Naive thymus-derived CD4-positive, alpha-beta T cell (primary cell): ENCODE measurements at regions not wholly inside any gene's neighbourhood (a gene's known extent, or its start where the extent isn't known, plus 50 kb on each side); places are given as distances from the start of the nearest gene placed in this dataset.
"Not testable (repeated sequence)": the region's sequence is repeated elsewhere in the genome, so short reads cannot be mapped to it uniquely, and the experiment has no call there.

Experiments
- ATAC-seq: fragments of 150-1000 bp; cut with Tn5 transposase; 2 replicates; pipeline ENCODE4 v1.10.0; 2021; ENCODE audit warnings: mild to moderate bottlenecking, moderate library complexity
- CTCF ChIA-PET: fragments of 350-600 bp; sonication (Branson Sonifier 250); formaldehyde crosslinking; loops from one replicate; lab custom pipeline; 2021; ENCODE audit warnings: antibody characterized with exemption; lab: Charles Lee
- POLR2A ChIA-PET: fragments of 350-600 bp; sonication (Branson Sonifier 250); formaldehyde crosslinking; loops from one replicate; lab custom pipeline; 2021; ENCODE audit warnings: antibody characterized with exemption, inconsistent platforms; lab: Charles Lee
- DNase-seq, 9 donors: peaks; one replicate each; pipeline versions ENCODE4 v3.0.0 to v3.0.0-alpha.2; 2020 to 2022; ENCODE audit warnings: mixed read lengths in 1 of 9
- H3K27ac ChIP-seq: one replicate; pipeline ENCODE4 v1.7.0; 2013; ENCODE audit warnings: mild to moderate bottlenecking, low read depth, low read length, moderate library complexity
- H3K27me3 ChIP-seq, 2 donors: one replicate each; pipeline ENCODE4 v1.7.0; 2013; ENCODE audit warnings: low read length in 2 of 2, mild to moderate bottlenecking in 2 of 2, moderate library complexity in 2 of 2; ENCODE audit not compliant: control insufficient read depth in 2 of 2, insufficient read depth in 2 of 2
- H3K36me3 ChIP-seq, 3 experiments: 1 replicate in 2 of 3; 2 replicates in 1 of 3; pipeline ENCODE4 v1.7.0; 2013; ENCODE audit warnings: low read length in 3 of 3, mild to moderate bottlenecking in 3 of 3, moderate library complexity in 1 of 3; ENCODE audit not compliant: insufficient read depth in 3 of 3, control insufficient read depth in 2 of 3
- H3K4me1 ChIP-seq, 2 donors: one replicate each; pipeline ENCODE4 v1.7.0; 2013; ENCODE audit warnings: low read length in 2 of 2, mild to moderate bottlenecking in 2 of 2, moderate library complexity in 1 of 2; ENCODE audit not compliant: control insufficient read depth in 2 of 2, insufficient read depth in 2 of 2
- H3K4me3 ChIP-seq: 2 replicates; pipeline ENCODE4 v1.7.0; 2013; ENCODE audit warnings: mild to moderate bottlenecking, low read length
- H3K9me3 ChIP-seq, 3 experiments: 1 replicate in 2 of 3; 2 replicates in 1 of 3; pipeline ENCODE4 v1.7.0; 2013; ENCODE audit warnings: low read length in 3 of 3; ENCODE audit not compliant: control insufficient read depth in 2 of 3
- H3K27ac Mint-ChIP-seq, 9 donors: one replicate each; pipeline ENCODE4 v1.8.0; 2020 to 2022; ENCODE audit warnings: mixed read lengths in 9 of 9, mild to moderate bottlenecking in 8 of 9, moderate library complexity in 5 of 9, inconsistent platforms in 2 of 9
- H3K27me3 Mint-ChIP-seq, 5 donors: one replicate each; pipeline ENCODE4 v1.8.0; 2021 to 2022; ENCODE audit warnings: mixed read lengths in 5 of 5, mild to moderate bottlenecking in 1 of 5
- H3K36me3 Mint-ChIP-seq, 5 donors: one replicate each; pipeline ENCODE4 v1.8.0; 2020 to 2022; ENCODE audit warnings: mixed read lengths in 5 of 5, mild to moderate bottlenecking in 3 of 5, inconsistent platforms in 1 of 5
- H3K4me1 Mint-ChIP-seq, 7 donors: one replicate each; pipeline ENCODE4 v1.8.0; 2020 to 2022; ENCODE audit warnings: mixed read lengths in 7 of 7, mild to moderate bottlenecking in 3 of 7, inconsistent platforms in 1 of 7
- H3K4me3 Mint-ChIP-seq, 10 donors: one replicate each; pipeline ENCODE4 v1.8.0; 2020 to 2022; ENCODE audit warnings: mild to moderate bottlenecking in 10 of 10, mixed read lengths in 10 of 10, moderate library complexity in 6 of 10, inconsistent platforms in 2 of 10
- H3K9me3 Mint-ChIP-seq, 11 donors: one replicate each; pipeline ENCODE4 v1.8.0; 2020 to 2022; ENCODE audit warnings: mixed read lengths in 11 of 11, mild to moderate bottlenecking in 4 of 11, inconsistent platforms in 1 of 11, moderate library complexity in 1 of 11
- intact Hi-C, 2 donors: fragments of 100-400 bp; cut with micrococcal nuclease; formaldehyde crosslinking; loops; one replicate each; pipeline ENCODE4 v1.15.1; 2023

DNA sequence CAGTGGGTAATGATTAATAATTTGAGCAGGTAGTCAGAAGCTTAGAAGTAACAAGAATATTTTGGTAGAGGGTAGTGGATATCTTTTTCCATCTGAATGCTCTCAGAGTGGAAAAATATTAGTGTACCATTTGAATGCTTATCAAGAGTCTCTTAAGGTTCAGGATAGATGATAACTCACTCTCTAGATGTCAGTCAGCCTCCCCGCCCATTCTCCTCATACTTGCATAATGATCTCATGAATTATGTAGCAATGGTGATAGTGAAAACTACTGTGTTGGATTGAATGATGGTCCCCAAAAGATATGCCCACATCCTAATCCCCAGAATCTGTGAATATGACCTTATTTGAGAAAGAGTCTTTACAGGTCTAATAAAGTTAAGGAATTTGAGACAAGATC lies 132.7 kb upstream of the KLF12 start:
- Mint-ChIP-seq H3K27ac (peak overlapping the region in 1 of 9 donors; percentile 46), H3K9me3 (peaks cover 13 to 62% (median 24%) of the 10 kb centered on the region in 11 donors), H3K4me1 (peaks cover 0 to 15% (median 5%) of the 10 kb centered on the region in 7 donors), H3K36me3 (peaks cover 6 to 57% (median 35%) of the 10 kb centered on the region in 5 donors), H3K4me3 (no peak overlapping the region), H3K27me3 (peaks cover 0 to 7% (median 0%) of the 10 kb centered on the region in 5 donors)
- no peak for ATAC-seq
- Histone ChIP-seq H3K9me3 (peaks cover 0 to 12% (median 0%) of the 10 kb centered on the region in 3 experiments), H3K27me3 (no peaks in the 10 kb centered on the region), H3K4me3 (no peak overlapping the region), H3K4me1 (no peaks in the 10 kb centered on the region), H3K36me3 (no peaks in the 10 kb centered on the region), H3K27ac (no peak overlapping the region)
- DNase-seq, result no peak
- intact Hi-C loops, result no loop called here
- ChIA-PET CTCF (interaction anchor here (1.6 kb wide), 1 partner anchor 20 kb away, joined by 7 read pairs; no protein-coding TSS in a partner anchor), POLR2A (interaction anchor here (0.6 to 1.9 kb wide), 2 partner anchors 19 to 429 kb away, joined by 3 to 6 read pairs; no protein-coding TSS in a partner anchor)

DNA sequence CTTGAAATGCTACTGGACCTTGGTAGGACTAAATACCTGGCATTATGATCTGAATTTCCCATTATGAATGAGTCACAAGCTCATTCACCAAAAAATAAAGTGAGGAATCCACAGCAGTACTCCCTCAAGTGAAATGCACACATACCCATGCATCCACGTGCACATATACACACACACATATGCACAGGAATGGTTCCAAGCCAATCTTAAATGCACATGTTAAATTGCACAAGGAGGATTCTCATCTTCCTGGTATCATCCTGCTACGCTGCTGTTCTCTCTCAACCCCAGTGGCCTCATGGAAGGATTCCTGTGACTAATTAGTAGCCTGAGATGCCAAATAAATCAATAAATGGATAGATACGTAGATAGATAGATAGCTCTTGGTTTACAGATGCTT lies 132.1 kb upstream of the KLF12 start:
- ChIA-PET CTCF (interaction anchor here (1.6 kb wide), 1 partner anchor 20 kb away, joined by 7 read pairs; no protein-coding TSS in a partner anchor), POLR2A (interaction anchor here (0.6 to 1.9 kb wide), 2 partner anchors 10 to 18 kb away, joined by 3 to 6 read pairs; no protein-coding TSS in a partner anchor)
- H3K27me3 ChIP-seq, result no peaks in the 10 kb centered on the region
- Mint-ChIP-seq H3K4me3 (no peak overlapping the region), H3K27ac (peak overlapping the region in 1 of 9 donors; percentile 46), H3K9me3 (peaks cover 11 to 57% (median 22%) of the 10 kb centered on the region in 11 donors), H3K36me3 (peaks cover 2 to 53% (median 32%) of the 10 kb centered on the region in 5 donors), H3K27me3 (peaks cover 0 to 7% (median 0%) of the 10 kb centered on the region in 5 donors), H3K4me1 (peaks cover 0 to 15% (median 5%) of the 10 kb centered on the region in 7 donors)
- H3K36me3 ChIP-seq, result no peaks in the 10 kb centered on the region
- no peak for DNase-seq
- no peak overlapping the region for H3K27ac ChIP-seq
- H3K9me3 ChIP-seq, result peaks cover 0 to 8% (median 0%) of the 10 kb centered on the region in 3 experiments
- H3K4me1 ChIP-seq, result no peaks in the 10 kb centered on the region
- intact Hi-C loops, result no loop called here
- no peak overlapping the region for H3K4me3 ChIP-seq
- ATAC-seq, result no peak

DNA sequence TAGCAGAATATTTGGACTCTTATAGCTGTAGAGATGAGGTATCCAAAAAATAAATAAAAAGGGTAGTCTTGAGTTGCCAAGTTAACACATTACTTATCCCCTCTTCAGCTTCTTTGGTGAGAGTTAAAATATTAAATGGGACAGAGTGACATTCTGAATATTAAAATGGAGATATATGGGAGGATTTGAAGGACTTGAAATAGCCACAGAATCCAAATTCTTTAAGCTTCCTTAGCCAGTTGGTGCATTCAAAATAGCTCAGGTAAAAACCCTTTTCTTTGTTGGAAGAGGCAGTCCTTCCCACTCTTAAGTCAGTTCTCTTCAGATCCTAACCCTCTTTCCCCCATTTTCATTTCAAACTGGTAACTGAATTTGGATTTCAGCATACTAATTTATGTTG lies 130.1 kb upstream of the KLF12 start:
- Mint-ChIP-seq H3K9me3 (peaks cover 11 to 54% (median 22%) of the 10 kb centered on the region in 11 donors), H3K27ac (no peak overlapping the region), H3K27me3 (peaks cover 0 to 7% (median 0%) of the 10 kb centered on the region in 5 donors), H3K4me1 (peaks cover 4 to 20% (median 16%) of the 10 kb centered on the region in 7 donors), H3K36me3 (peaks cover 2 to 46% (median 29%) of the 10 kb centered on the region in 5 donors), H3K4me3 (no peak overlapping the region)
- CTCF ChIA-PET, result interaction anchor here (1.2 to 1.4 kb wide), 2 partner anchors 16 to 22 kb away, joined by 4 to 5 read pairs; no protein-coding TSS in a partner anchor
- no peak for DNase-seq
- Histone ChIP-seq H3K4me1 (peaks cover 5 to 9% of the 10 kb centered on the region in 2 donors), H3K27me3 (no peaks in the 10 kb centered on the region), H3K27ac (no peak overlapping the region), H3K36me3 (no peaks in the 10 kb centered on the region), H3K4me3 (no peak overlapping the region), H3K9me3 (peaks cover 0 to 8% (median 0%) of the 10 kb centered on the region in 3 experiments)
- POLR2A ChIA-PET, result interaction anchor here (1.0 to 1.5 kb wide), 3 partner anchors 9 to 73 kb away, joined by 3 to 5 read pairs (median 4); no protein-coding TSS in a partner anchor
- intact Hi-C loops, result no loop called here
- ATAC-seq, result no peak

DNA sequence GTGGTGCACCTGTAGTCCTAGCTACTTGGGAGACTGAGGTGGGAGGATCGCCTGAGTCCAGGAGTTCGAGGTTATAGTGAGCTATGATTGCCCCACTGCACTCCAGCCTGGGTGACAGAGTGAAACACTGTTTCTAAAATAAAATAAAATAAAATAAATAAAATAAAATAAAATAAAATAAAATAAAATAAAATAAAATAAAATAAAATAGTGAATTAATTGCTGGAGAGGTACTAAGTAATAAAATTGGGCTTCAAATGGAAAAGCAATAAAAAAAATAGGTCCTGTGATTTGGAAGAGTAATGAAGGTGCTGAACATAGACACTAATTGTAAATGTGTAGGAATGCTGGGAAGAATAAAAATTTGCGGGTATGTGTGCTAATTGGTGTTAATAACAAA lies 126.2 kb upstream of the KLF12 start:
- H3K4me3 Mint-ChIP-seq, ATAC-seq, H3K27me3 ChIP-seq, H3K36me3 ChIP-seq, intact Hi-C loops, DNase-seq, H3K9me3 ChIP-seq, H3K27ac ChIP-seq, H3K27me3 Mint-ChIP-seq, H3K4me3 ChIP-seq: not testable (repeated sequence)
- H3K4me1 ChIP-seq, result peaks cover 26 to 35% of the 10 kb centered on the region in 2 donors
- ChIA-PET POLR2A (interaction anchor here (0.6 kb wide), 1 partner anchor 32 kb away, joined by 3 read pairs; no protein-coding TSS in a partner anchor), CTCF (interaction anchor here (1.1 kb wide), 1 partner anchor 26 kb away, joined by 3 read pairs; no protein-coding TSS in a partner anchor)
- Mint-ChIP-seq H3K4me1 (peaks cover 23 to 51% (median 41%) of the 10 kb centered on the region in 7 donors), H3K36me3 (peaks cover 0 to 53% (median 41%) of the 10 kb centered on the region in 5 donors), H3K9me3 (peaks cover 3 to 33% (median 14%) of the 10 kb centered on the region in 11 donors), H3K27ac (peak overlapping the region in 2 of 9 donors; percentile 64 to 81)

DNA sequence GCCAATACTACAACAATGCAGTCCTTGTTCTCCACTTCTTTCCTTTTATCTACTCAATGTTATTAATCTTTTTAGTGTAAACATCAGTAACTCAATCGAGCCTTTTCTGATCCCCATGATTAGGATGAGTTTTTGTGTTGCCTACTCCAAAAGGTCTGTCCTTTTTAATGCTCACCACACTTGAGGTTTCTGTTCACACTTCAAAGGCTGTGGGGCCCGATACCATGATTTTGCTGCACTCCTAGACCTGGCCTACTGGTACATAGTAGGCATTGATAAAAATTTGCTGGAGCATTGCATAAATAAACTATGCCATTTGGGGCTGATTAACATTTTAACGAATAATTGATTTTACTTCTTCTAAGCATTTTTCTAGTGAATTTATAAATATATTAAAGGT lies 125.4 kb upstream of the KLF12 start:
- Histone ChIP-seq H3K4me3 (no peak overlapping the region), H3K27ac (no peak overlapping the region), H3K27me3 (no peaks in the 10 kb centered on the region), H3K4me1 (peaks cover 28 to 42% of the 10 kb centered on the region in 2 donors), H3K36me3 (peaks cover 0 to 3% (median 0%) of the 10 kb centered on the region in 3 experiments), H3K9me3 (peaks cover 0 to 8% (median 0%) of the 10 kb centered on the region in 3 experiments)
- Mint-ChIP-seq H3K4me1 (peaks cover 23 to 56% (median 43%) of the 10 kb centered on the region in 7 donors), H3K9me3 (peaks cover 3 to 25% (median 9%) of the 10 kb centered on the region in 11 donors), H3K27ac (peak overlapping the region in 3 of 9 donors; percentile 72 to 90 (median 72)), H3K4me3 (peak overlapping the region in 6 of 10 donors; percentile 0 to 49 (median 18)), H3K27me3 (peaks cover 0 to 4% (median 0%) of the 10 kb centered on the region in 5 donors), H3K36me3 (peaks cover 0 to 48% (median 33%) of the 10 kb centered on the region in 5 donors)
- CTCF ChIA-PET, result no interaction called here
- ATAC-seq (no peak), DNase-seq (no peak)
- intact Hi-C loops, result loop anchor here in 1 of 2 donors (2.0 kb wide), 1 partner anchor 15 kb away; no protein-coding TSS in a partner anchor
- POLR2A ChIA-PET, result no interaction called here

DNA sequence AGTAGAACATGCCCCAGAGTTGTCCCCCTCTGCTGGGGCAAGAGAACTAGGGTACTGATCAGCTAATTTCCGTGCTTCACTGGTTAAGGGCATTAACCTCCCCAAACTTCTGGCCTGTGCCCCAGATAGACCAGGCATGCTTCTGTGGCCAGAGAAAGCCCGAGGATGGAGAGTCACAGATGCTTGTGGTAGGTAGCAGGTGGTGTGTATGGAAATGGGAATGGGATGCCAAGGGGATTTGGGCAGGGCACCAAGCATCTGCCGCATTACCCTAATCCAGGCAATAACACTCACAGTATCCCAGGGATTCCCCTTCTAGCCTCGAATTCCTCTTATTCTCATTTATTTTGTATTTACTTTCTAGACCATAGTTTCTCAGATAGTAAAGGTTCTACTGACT lies 124.8 kb upstream of the KLF12 start:
- no peaks in the 10 kb centered on the region for H3K27me3 ChIP-seq
- DNase-seq, result no peak
- Mint-ChIP-seq H3K4me1 (peaks cover 26 to 63% (median 49%) of the 10 kb centered on the region in 7 donors), H3K9me3 (peaks cover 3 to 19% (median 6%) of the 10 kb centered on the region in 11 donors), H3K36me3 (peaks cover 0 to 44% (median 27%) of the 10 kb centered on the region in 5 donors), H3K27me3 (peaks cover 0 to 4% (median 0%) of the 10 kb centered on the region in 5 donors), H3K4me3 (peak overlapping the region in 3 of 10 donors; percentile 19 to 49 (median 40)), H3K27ac (peak overlapping the region in 3 of 9 donors; percentile 72 to 90 (median 72))
- H3K4me1 ChIP-seq, result peaks cover 34 to 42% of the 10 kb centered on the region in 2 donors
- ChIA-PET CTCF (no interaction called here), POLR2A (interaction anchor here (0.6 kb wide), 1 partner anchor 41 kb away, joined by 3 read pairs; no protein-coding TSS in a partner anchor)
- H3K36me3 ChIP-seq, result peaks cover 0 to 3% (median 0%) of the 10 kb centered on the region in 3 experiments
- ATAC-seq, result no peak
- intact Hi-C loops, result loop anchor here in 1 of 2 donors (2.0 kb wide), 1 partner anchor 14 kb away; no protein-coding TSS in a partner anchor
- H3K4me3 ChIP-seq, result no peak overlapping the region
- H3K9me3 ChIP-seq, result peaks cover 0 to 6% (median 0%) of the 10 kb centered on the region in 3 experiments
- H3K27ac ChIP-seq, result no peak overlapping the region
